ENCODE measurements at regions not wholly inside any gene's neighbourhood (a gene's known extent, or its start where the extent isn't known, plus 50 kb on each side); places are given as distances from the start of the nearest gene placed in this dataset.

DNA sequence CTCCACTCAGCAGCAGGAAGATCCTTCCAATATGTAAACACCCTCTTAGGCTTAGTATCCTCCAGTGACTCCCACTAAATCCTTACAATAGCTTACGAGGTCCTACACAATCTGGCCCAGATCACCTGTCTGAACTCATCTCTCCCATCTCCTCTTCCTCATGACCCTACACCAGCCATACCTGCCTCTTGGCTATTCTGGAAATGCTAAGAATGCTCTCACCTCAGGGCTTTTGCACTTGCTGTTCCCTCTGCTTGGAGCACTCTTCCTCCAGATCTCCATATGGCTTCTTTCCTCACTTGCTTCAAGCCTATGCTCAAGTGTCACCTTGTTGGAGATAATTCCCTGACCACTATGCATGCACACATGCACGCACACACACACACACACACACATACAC lies 50.8 kb upstream of the FRMD4A start:
- H3K27ac ChIP-seq (ENCODE audit: extremely low read depth, low read depth, low read length) = no peak overlapping the region
- no peak for FAIRE-seq
- H3K4me1 ChIP-seq (replicated peaks in 1 of 2; ENCODE audit: control insufficient read depth in 2 of 2, insufficient read depth in 2 of 2, low read length in 2 of 2) = no peaks in the 10 kb centered on the region
- in situ Hi-C loops (cut with MboI) (no loop called here), intact Hi-C loops (cut with micrococcal nuclease) (no loop called here)
- no peak for DNase-seq (ENCODE audit: extremely low read depth in 1 of 4, low spot score in 3 of 4)
- no peaks in the 10 kb centered on the region for H3K36me3 ChIP-seq (ENCODE audit: control insufficient read depth, insufficient read depth, low read length)
- no peak overlapping the region for H2AFZ ChIP-seq (ENCODE audit: low read depth, low read length)
- 0% methylated on average over 2 of the region's 2 CpGs for WGBS (ENCODE audit: insufficient coverage, low coverage, missing lambda C conversion rate)
- no peak overlapping the region for H3K4me2 ChIP-seq (ENCODE audit: insufficient read depth, low read length)
- no peak overlapping the region for H3K4me3 ChIP-seq
- no peaks in the 10 kb centered on the region for H3K9me1 ChIP-seq (ENCODE audit: control insufficient read depth, insufficient read depth, low read length)
- H3K9ac ChIP-seq (ENCODE audit: insufficient read depth in 1 of 2, low read depth in 2 of 2, low read length in 2 of 2) = no peak overlapping the region
- ChIA-PET CTCF (ENCODE audit: low intra/inter-chr PET ratio) (no interaction called here), POLR2A (no interaction called here)
- ATAC-seq = no peak
- H3K79me2 ChIP-seq (ENCODE audit: control insufficient read depth, insufficient read depth, low read length) = no peaks in the 10 kb centered on the region
- no peaks in the 10 kb centered on the region; a peak in 1 of 5 replicates for H3K27me3 ChIP-seq (ENCODE audit: control insufficient read depth in 2 of 2, insufficient read depth in 2 of 2, low read length in 2 of 2)
- H4K20me1 ChIP-seq (replicated peaks; ENCODE audit: control insufficient read depth, insufficient read depth, low read length) = no peaks in the 10 kb centered on the region
- no peaks in the 10 kb centered on the region for H3K9me3 ChIP-seq (replicated peaks; ENCODE audit: control insufficient read depth, insufficient read depth, low read depth, low read length)
- BruUV-seq (replicated peaks) = no TSS peak
- TF ChIP-seq CC2D1A (IDR thresholded peaks at IDR 0.05) (no peak), SMARCE1 (IDR thresholded peaks at IDR 0.05) (no peak), HES1 (IDR thresholded peaks at IDR 0.05; ENCODE audit: low read depth) (no peak), TAF9B (IDR thresholded peaks at IDR 0.05; ENCODE audit: partially characterized antibody) (no peak), POU5F1 (IDR thresholded peaks at IDR 0.05; ENCODE audit: borderline replicate concordance, low read depth, low read length, partially characterized antibody) (no peak), ZNF561 (CRISPR knock-in tag; conservative IDR thresholded peaks at IDR 0.05) (no peak), NFATC3 (IDR thresholded peaks at IDR 0.05) (no peak), RHOXF2B (CRISPR knock-in tag; conservative IDR thresholded peaks at IDR 0.05) (no peak), ZNF436 (CRISPR knock-in tag; IDR thresholded peaks at IDR 0.05) (no peak), MAZ (CRISPR knock-in tag; conservative IDR thresholded peaks at IDR 0.05 in 1 of 2, IDR thresholded peaks at IDR 0.05 in 1 of 2) (no peak), TRIM25 (IDR thresholded peaks at IDR 0.05; ENCODE audit: borderline replicate concordance) (no peak)
- TF ChIP-seq, protein P1, sequence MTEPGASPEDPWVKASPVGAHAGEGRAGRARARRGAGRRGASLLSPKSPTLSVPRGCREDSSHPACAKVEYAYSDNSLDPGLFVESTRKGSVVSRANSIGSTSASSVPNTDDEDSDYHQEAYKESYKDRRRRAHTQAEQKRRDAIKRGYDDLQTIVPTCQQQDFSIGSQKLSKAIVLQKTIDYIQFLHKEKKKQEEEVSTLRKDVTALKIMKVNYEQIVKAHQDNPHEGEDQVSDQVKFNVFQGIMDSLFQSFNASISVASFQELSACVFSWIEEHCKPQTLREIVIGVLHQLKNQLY (CRISPR knock-in tag; conservative IDR thresholded peaks at IDR 0.05) = no peak
- TF ChIP-seq, protein P2, sequence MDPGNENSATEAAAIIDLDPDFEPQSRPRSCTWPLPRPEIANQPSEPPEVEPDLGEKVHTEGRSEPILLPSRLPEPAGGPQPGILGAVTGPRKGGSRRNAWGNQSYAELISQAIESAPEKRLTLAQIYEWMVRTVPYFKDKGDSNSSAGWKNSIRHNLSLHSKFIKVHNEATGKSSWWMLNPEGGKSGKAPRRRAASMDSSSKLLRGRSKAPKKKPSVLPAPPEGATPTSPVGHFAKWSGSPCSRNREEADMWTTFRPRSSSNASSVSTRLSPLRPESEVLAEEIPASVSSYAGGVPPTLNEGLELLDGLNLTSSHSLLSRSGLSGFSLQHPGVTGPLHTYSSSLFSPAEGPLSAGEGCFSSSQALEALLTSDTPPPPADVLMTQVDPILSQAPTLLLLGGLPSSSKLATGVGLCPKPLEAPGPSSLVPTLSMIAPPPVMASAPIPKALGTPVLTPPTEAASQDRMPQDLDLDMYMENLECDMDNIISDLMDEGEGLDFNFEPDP (CRISPR knock-in tag; IDR thresholded peaks at IDR 0.05) = no peak
- TF ChIP-seq, protein P3, sequence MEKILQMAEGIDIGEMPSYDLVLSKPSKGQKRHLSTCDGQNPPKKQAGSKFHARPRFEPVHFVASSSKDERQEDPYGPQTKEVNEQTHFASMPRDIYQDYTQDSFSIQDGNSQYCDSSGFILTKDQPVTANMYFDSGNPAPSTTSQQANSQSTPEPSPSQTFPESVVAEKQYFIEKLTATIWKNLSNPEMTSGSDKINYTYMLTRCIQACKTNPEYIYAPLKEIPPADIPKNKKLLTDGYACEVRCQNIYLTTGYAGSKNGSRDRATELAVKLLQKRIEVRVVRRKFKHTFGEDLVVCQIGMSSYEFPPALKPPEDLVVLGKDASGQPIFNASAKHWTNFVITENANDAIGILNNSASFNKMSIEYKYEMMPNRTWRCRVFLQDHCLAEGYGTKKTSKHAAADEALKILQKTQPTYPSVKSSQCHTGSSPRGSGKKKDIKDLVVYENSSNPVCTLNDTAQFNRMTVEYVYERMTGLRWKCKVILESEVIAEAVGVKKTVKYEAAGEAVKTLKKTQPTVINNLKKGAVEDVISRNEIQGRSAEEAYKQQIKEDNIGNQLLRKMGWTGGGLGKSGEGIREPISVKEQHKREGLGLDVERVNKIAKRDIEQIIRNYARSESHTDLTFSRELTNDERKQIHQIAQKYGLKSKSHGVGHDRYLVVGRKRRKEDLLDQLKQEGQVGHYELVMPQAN (IDR thresholded peaks at IDR 0.05; ENCODE audit: borderline replicate concordance) = no peak

Measured in K562 (cell line).